GM18499 (cell line): ENCODE measurements at regions not wholly inside any gene's neighbourhood (a gene's known extent, or its start where the extent isn't known, plus 50 kb on each side); places are given as distances from the start of the nearest gene placed in this dataset.

Experiments used
- ATAC-seq: cut with Tn5 transposase; IDR thresholded peaks from one replicate; pipeline ENCODE4 v1.9.1; 2021; ENCODE audit warnings: moderate number of reproducible peaks; ENCODE audit not compliant: insufficient read depth, unreplicated experiment

DNA sequence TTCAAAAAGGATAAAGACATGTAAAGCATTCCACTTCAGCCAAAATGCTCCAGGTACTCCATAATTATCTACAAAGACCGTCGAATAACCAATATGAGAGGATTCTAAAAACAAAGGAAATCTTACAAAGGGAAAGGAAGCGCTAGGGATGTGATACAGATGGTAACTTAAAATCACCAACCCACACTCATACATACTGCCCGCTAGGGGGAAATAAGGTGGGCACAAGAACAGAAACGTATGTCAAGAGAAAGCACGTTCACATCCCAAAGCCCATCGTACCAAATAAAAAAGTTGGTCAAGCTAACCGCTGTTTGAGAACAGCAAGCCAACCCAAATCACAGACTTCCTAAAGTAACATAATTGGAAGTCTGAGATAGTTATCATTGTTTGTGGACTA, 429.4 kb downstream of the SHQ1 start:
- no peak for ATAC-seq

- ATAC-seq = no peak
Observed at GRCh38 chr3:72418244-72418643, 430.0 kb downstream of the SHQ1 start.

GRCh38 chr3:72414481-72415016, 433.7 kb downstream of the SHQ1 start:
- no peak for ATAC-seq

GRCh38 chr3:72413228-72413627, 435.0 kb downstream of the SHQ1 start:
- ATAC-seq = no peak

GRCh38 chr3:72412340-72412956, 435.8 kb downstream of the SHQ1 start:
- ATAC-seq = no peak

- ATAC-seq = no peak
Observed at GRCh38 chr3:72411843-72412242, 436.4 kb downstream of the SHQ1 start.

- no peak for ATAC-seq
Observed at GRCh38 chr3:72411126-72411525, 437.1 kb downstream of the SHQ1 start.

- no peak for ATAC-seq
Observed at GRCh38 chr3:72408983-72409779, 439.1 kb downstream of the SHQ1 start.

DNA sequence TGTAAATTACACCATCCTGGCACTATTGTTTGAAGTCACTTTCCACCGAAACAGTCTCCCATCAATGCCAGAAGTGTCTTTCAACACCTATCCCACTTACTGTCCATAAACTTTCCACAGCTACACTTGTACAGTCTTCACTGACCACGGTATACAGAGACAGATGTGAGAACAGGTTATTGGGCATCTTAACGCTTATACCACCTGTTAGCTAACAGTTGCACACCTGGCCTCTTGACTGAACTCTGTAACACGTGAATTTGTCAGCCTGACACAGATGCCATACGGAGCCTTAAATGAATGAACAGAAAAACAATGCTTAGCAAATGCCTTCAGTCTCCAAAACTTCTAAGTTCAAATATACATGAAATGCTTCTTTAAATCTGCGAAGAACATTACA, 440.5 kb downstream of the SHQ1 start:
- no peak for ATAC-seq

DNA sequence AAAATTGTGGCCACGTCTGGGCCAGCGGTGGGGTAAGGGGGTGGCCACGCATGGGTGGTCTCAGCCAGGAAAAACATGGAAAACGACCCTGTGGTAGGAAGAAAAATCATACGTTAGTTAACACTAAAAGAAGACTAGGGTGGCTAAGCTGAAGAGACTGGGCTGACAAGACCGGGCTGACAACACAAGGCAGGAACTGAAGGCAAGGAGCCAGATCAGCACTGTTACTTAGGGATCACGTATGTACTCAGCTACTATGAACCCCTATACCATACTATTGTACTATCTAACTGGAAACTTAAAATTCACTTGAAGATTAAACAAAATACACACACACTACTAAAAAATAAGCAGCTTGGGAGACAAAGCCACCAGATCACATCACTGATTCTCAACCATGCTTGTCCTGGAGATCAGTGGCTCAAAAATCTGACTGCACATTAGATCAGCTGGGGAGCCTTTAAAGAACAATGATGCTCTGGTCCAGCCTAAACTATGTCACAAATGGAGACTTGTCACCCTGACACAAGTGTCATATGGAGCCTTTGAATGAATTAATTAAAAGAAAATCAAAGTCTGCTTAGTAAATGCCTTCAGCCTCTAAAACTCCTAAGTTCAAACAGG, 442.2 kb downstream of the SHQ1 start:
- no peak for ATAC-seq

GRCh38 chr3:72401005-72401545, 447.2 kb downstream of the SHQ1 start:
- no peak for ATAC-seq

- ATAC-seq = no peak
Observed at GRCh38 chr3:72398781-72399180, 449.5 kb downstream of the SHQ1 start.

DNA sequence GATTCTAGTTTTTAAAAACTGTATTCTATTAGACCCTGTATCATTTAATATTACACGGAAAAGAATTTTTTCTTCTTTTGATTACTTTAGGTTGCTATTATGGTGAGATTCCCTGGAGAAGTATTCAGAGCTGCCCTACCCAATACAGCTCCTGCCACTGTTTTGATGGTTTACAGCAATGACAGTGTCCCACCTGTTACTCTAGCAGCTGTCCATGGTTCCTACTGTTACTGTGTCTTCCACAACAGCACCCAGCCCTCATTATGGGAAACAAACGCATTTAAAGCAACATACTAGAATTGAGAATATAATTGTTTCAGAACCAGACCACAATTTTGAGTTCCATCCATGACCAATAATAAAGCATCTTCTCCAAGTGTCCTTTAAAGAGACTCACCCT, 450.7 kb downstream of the SHQ1 start:
- ATAC-seq = no peak

- no peak for ATAC-seq
Observed at GRCh38 chr3:72396899-72397298, 451.3 kb downstream of the SHQ1 start.

DNA sequence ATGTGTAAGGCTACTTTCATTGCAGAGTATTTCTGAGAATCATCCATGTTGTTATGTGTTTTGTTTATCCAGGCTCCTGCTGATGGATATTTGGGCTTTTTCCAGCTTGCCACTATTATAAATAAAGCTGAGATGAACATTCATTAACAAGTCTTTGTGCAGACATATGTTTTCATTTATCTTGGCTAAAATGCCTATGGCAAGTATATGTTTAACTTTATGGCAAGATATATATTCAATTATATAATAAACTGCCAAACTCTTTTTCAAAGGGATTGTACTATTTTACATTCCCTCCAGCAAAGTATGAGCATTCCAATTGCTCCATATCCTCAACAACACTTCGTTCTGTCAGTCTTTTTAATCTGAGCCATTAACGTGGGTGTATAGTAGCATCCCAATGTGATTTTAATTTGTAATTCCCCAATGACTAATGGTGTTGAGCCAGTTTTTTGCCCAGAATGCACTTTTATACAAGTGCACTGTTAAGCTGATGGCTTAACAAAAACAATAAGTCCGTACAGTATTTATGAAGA, 452.4 kb downstream of the SHQ1 start:
- no peak for ATAC-seq

DNA sequence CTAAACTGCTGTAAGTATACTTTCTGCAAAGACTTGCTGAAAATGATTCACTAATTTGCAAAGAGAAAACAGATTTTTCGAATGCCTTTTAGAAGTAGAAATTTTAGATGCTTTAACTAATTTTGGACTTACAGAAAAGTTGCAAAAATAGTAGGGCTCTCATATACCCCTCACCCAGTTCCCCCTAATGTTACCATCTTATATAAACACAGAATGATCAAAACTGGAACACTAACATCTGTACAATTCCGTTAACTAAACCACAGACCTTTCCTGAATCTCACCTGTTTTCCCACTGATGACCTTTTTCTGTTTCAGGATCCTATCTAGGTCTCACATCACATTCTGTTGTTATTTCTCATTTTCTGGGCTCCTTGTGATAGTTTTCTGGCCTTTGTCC, 454.8 kb downstream of the SHQ1 start:
- ATAC-seq = no peak

- no peak for ATAC-seq
Observed at GRCh38 chr3:72391659-72392058, 456.6 kb downstream of the SHQ1 start.

- no peak for ATAC-seq
Observed at GRCh38 chr3:72390841-72391240, 457.4 kb downstream of the SHQ1 start.

GRCh38 chr3:72388644-72389043, 459.6 kb downstream of the SHQ1 start:
- no peak for ATAC-seq

GRCh38 chr3:72388117-72388516, 460.1 kb downstream of the SHQ1 start:
- ATAC-seq = no peak
